NAMALWA (cell line): ENCODE measurements at regions not wholly inside any gene's neighbourhood (a gene's known extent, or its start where the extent isn't known, plus 50 kb on each side); places are given as distances from the start of the nearest gene placed in this dataset.
"Not testable (repeated sequence)": the region's sequence is repeated elsewhere in the genome, so short reads cannot be mapped to it uniquely, and the experiment has no call there.

Experiments used
- DNase-seq: peaks from one replicate; pipeline ENCODE4 v3.0.0-alpha.2; 2015; ENCODE audit warnings: low spot score

- no peak for DNase-seq
These were observed 260.2 kb downstream of the XPNPEP1 start for GRCh38 chr10:109663122-109663521.

GRCh38 chr10:109652612-109653011 lies 270.7 kb downstream of the XPNPEP1 start:
- DNase-seq, result not testable (repeated sequence)

- DNase-seq, result no peak
These were observed 273.1 kb downstream of the XPNPEP1 start for GRCh38 chr10:109650228-109650627.

- peak; percentile 13 for DNase-seq
These were observed 275.7 kb downstream of the XPNPEP1 start for GRCh38 chr10:109647627-109648026.

- DNase-seq, result no peak
These were observed 289.5 kb downstream of the XPNPEP1 start for GRCh38 chr10:109633846-109634245.

- DNase-seq, result not testable (repeated sequence)
These were observed 290.3 kb downstream of the XPNPEP1 start for GRCh38 chr10:109633017-109633416.

GRCh38 chr10:109624939-109625338 lies 298.4 kb downstream of the XPNPEP1 start:
- no peak for DNase-seq

- DNase-seq, result no peak
These were observed 300.7 kb downstream of the XPNPEP1 start for GRCh38 chr10:109622566-109622965.

GRCh38 chr10:109620396-109620795 lies 302.9 kb downstream of the XPNPEP1 start:
- DNase-seq, result no peak

GRCh38 chr10:109619914-109620313 lies 303.4 kb downstream of the XPNPEP1 start:
- no peak for DNase-seq

- DNase-seq, result no peak
These were observed 304.6 kb downstream of the XPNPEP1 start for GRCh38 chr10:109618748-109619147.

- no peak for DNase-seq
These were observed 305.0 kb downstream of the XPNPEP1 start for GRCh38 chr10:109618301-109618700.

- no peak for DNase-seq
These were observed 306.8 kb downstream of the XPNPEP1 start for GRCh38 chr10:109616359-109616980.

- not testable (repeated sequence) for DNase-seq
These were observed 328.0 kb downstream of the XPNPEP1 start for GRCh38 chr10:109595356-109595755.

GRCh38 chr10:109593682-109594081 lies 329.6 kb downstream of the XPNPEP1 start:
- no peak for DNase-seq

GRCh38 chr10:109592391-109592790 lies 330.9 kb downstream of the XPNPEP1 start:
- no peak for DNase-seq

- no peak for DNase-seq
These were observed 331.7 kb downstream of the XPNPEP1 start for GRCh38 chr10:109591601-109592000.

- DNase-seq, result no peak
These were observed 335.1 kb downstream of the XPNPEP1 start for GRCh38 chr10:109588259-109588658.

GRCh38 chr10:109587366-109587765 lies 335.9 kb downstream of the XPNPEP1 start:
- no peak for DNase-seq

GRCh38 chr10:109556399-109556798 lies 366.9 kb downstream of the XPNPEP1 start:
- DNase-seq, result no peak

- DNase-seq, result not testable (repeated sequence)
These were observed 381.2 kb downstream of the XPNPEP1 start for GRCh38 chr10:109542050-109542603.

GRCh38 chr10:109534193-109534592 lies 389.1 kb downstream of the XPNPEP1 start:
- no peak for DNase-seq

GRCh38 chr10:109529258-109529657 lies 394.1 kb downstream of the XPNPEP1 start:
- no peak for DNase-seq

- no peak for DNase-seq
These were observed 405.6 kb downstream of the XPNPEP1 start for GRCh38 chr10:109517748-109518147.
